GM12878 (cell line): ENCODE measurements at regions not wholly inside any gene's neighbourhood (a gene's known extent, or its start where the extent isn't known, plus 50 kb on each side); places are given as distances from the start of the nearest gene placed in this dataset.

Source experiments
- ATAC-seq: fragments of 200-7000 bp; cut with Tn5 transposase; 3 replicates; pipeline ENCODE4 v1.9.1; 2020; ENCODE audit warnings: mild to moderate bottlenecking, moderate library complexity
- BruUV-seq: library from RNA; stranded (reverse); fragments of 400-500 nt; replicated peaks from 2 replicates; lab custom pipeline; 2021; lab: Mats Ljungman, UMichigan
- CTCF ChIA-PET: fragments of 300-600 bp; sonication (Branson Sonifier 250); formaldehyde crosslinking; extraction: SDS; loops from one replicate; lab custom pipeline; 2021; ENCODE audit warnings: inconsistent platforms; lab: Yijun Ruan, JAX
- POLR2A ChIA-PET: fragments of 350-600 bp; formaldehyde crosslinking; extraction: SDS; loops from one replicate; lab custom pipeline; 2021; ENCODE audit warnings: inconsistent platforms; lab: Charles Lee
- RAD21 ChIA-PET: fragments of 300-600 bp; sonication (Branson Sonifier 250); formaldehyde crosslinking; loops from one replicate; lab custom pipeline; 2023; ENCODE audit warnings: antibody characterized with exemption; ENCODE audit not compliant: unreplicated experiment; lab: Charles Lee
- SMC1A ChIA-PET: fragments of 300-600 bp; sonication (Branson Sonifier 250); formaldehyde crosslinking; loops from one replicate; lab custom pipeline; 2023; ENCODE audit not compliant: unreplicated experiment, uncharacterized antibody; lab: Charles Lee
- DNase-seq: peaks from one replicate; pipeline ENCODE4 v3.0.0-alpha.2; 2011; ENCODE audit warnings: low read depth, low spot score
- FAIRE-seq: peaks from 3 replicates; lab custom pipeline; 2011; peaks lifted over from hg19 to GRCh38; lab: Jason Lieb, UNC
- H2AFZ ChIP-seq: 2 replicates; pipeline ENCODE4 v1.6.0; 2011; ENCODE audit warnings: low read depth, low read length, control low read depth; ENCODE audit not compliant: control insufficient read depth
- H3K27ac ChIP-seq: 2 replicates; pipeline ENCODE4 v1.5.1; 2011; ENCODE audit warnings: control low read depth; ENCODE audit not compliant: control insufficient read depth, insufficient read depth
- H3K27me3 ChIP-seq, 2 experiments: replicated peaks in 1 of 2; 2 replicates each; pipeline versions ENCODE4 v1.6.0 to v1.6.1; 2011; ENCODE audit warnings: low read length in 1 of 2; ENCODE audit not compliant: control insufficient read depth in 2 of 2, insufficient read depth in 2 of 2
- H3K36me3 ChIP-seq, 2 experiments: 2 replicates each; pipeline ENCODE4 v1.5.1; 2011; ENCODE audit warnings: low read length in 1 of 2; ENCODE audit not compliant: control insufficient read depth in 2 of 2, insufficient read depth in 2 of 2
- H3K4me1 ChIP-seq: 2 replicates; pipeline ENCODE4 v1.6.1; 2011; ENCODE audit warnings: mild to moderate bottlenecking, low read length, moderate library complexity, mixed read lengths; ENCODE audit not compliant: control insufficient read depth, insufficient read depth
- H3K4me2 ChIP-seq: 2 replicates; pipeline ENCODE4 v1.6.0; 2011; ENCODE audit warnings: control low read depth; ENCODE audit not compliant: control insufficient read depth, insufficient read depth
- H3K4me3 ChIP-seq: fragments of 200-600 bp; sonication (generic); 2 replicates; pipeline ENCODE4 v1.5.1; 2016
- H3K79me2 ChIP-seq: 2 replicates; pipeline ENCODE4 v1.6.0; 2011; ENCODE audit warnings: low read length; ENCODE audit not compliant: control insufficient read depth, insufficient read depth
- H3K9ac ChIP-seq: 2 replicates; pipeline ENCODE4 v1.8.0; 2011; ENCODE audit warnings: low read length, control low read depth, mixed read lengths; ENCODE audit not compliant: control insufficient read depth, insufficient read depth
- H3K9me3 ChIP-seq: replicated peaks from 3 replicates; pipeline ENCODE4 v1.5.1; 2011; ENCODE audit warnings: mild to moderate bottlenecking, low read length; ENCODE audit not compliant: control insufficient read depth, insufficient read depth
- H4K20me1 ChIP-seq: 2 replicates; pipeline ENCODE4 v1.6.0; 2011; ENCODE audit not compliant: control insufficient read depth, insufficient read depth
- CHD1 ChIP-seq: IDR thresholded peaks from 2 replicates; pipeline ENCODE4 v1.6.1; 2012; ENCODE audit warnings: low read depth, low read length, improper control_type of control experiment
- CTCF ChIP-seq, 3 experiments: IDR thresholded peaks in 2 of 3; conservative IDR thresholded peaks in 1 of 3; 2 replicates each; pipeline ENCODE4 v1.5.1; 2011; ENCODE audit warnings: low read depth in 3 of 3, low read length in 3 of 3, mild to moderate bottlenecking in 3 of 3, control low read depth in 2 of 3, moderate library complexity in 2 of 3, inconsistent platforms in 1 of 3, mixed read lengths in 1 of 3; ENCODE audit not compliant: control insufficient read depth in 2 of 3, insufficient read depth in 1 of 3; ENCODE audit errors: extremely low read depth in 1 of 3
- CUX1 ChIP-seq: IDR thresholded peaks from 2 replicates; pipeline ENCODE4 v1.6.1; 2012; ENCODE audit warnings: improper control_type of control experiment, low read depth, low read length; ENCODE audit not compliant: insufficient replicate concordance
- FOXM1 ChIP-seq: IDR thresholded peaks from 2 replicates; pipeline ENCODE4 v1.6.1; 2012; ENCODE audit warnings: low read depth, mild to moderate bottlenecking, inconsistent platforms, low read length, moderate library complexity
- LARP7 ChIP-seq: fragments of 450-650 bp; IDR thresholded peaks from 2 replicates; pipeline ENCODE4 v1.6.1; 2017; ENCODE audit warnings: mild to moderate bottlenecking
- MYC ChIP-seq: IDR thresholded peaks from 2 replicates; pipeline ENCODE4 v1.6.1; 2011; ENCODE audit warnings: mild to moderate bottlenecking, low read length, moderate library complexity, inconsistent platforms; ENCODE audit not compliant: insufficient read depth, insufficient replicate concordance, insufficient read length, severe bottlenecking
- RUNX3 ChIP-seq: IDR thresholded peaks from 2 replicates; pipeline ENCODE4 v1.6.1; 2012; ENCODE audit warnings: low read length, inconsistent platforms
- TAF1 ChIP-seq: IDR thresholded peaks from 2 replicates; pipeline ENCODE4 v1.6.1; 2011; ENCODE audit warnings: mild to moderate bottlenecking, low read depth, low read length, borderline replicate concordance
- ZNF384 ChIP-seq: IDR thresholded peaks from 2 replicates; pipeline ENCODE4 v1.6.1; 2012; ENCODE audit warnings: low read depth, mild to moderate bottlenecking, low read length, improper control_type of control experiment, borderline replicate concordance
- WGBS: methylation state at CpG from one replicate; pipeline ENCODE4 v1.1.6; 2016; ENCODE audit warnings: low lambda C conversion rate; ENCODE audit not compliant: insufficient replicate concordance, insufficient coverage; ENCODE audit errors: missing lambda C conversion rate; 5-methylcytosine and 5-hydroxymethylcytosine counted together
- in situ Hi-C: fragments of 300-500 bp; cut with MboI; formaldehyde crosslinking; loops from 9 replicates; pipeline ENCODE4 v1.14.3; 2018; ENCODE audit warnings: mixed read lengths
- intact Hi-C: fragments of 100-400 bp; cut with micrococcal nuclease; formaldehyde crosslinking; loops from one replicate; pipeline ENCODE4 v1.14.2; 2022; ENCODE audit not compliant: unreplicated experiment
- TF ChIP-seq, protein P1 (sequence below): fragments of 450-650 bp; IDR thresholded peaks from 2 replicates; pipeline ENCODE4 v1.6.1; 2016; ENCODE audit warnings: mild to moderate bottlenecking
- TF ChIP-seq, protein P2 (sequence below): fragments of 450-650 bp; IDR thresholded peaks from 2 replicates; pipeline ENCODE4 v1.6.1; 2018; ENCODE audit warnings: mild to moderate bottlenecking, low read depth, moderate library complexity; ENCODE audit not compliant: partially characterized antibody
- TF ChIP-seq, protein P3 (sequence below): IDR thresholded peaks from 2 replicates; pipeline ENCODE4 v1.6.1; 2012; ENCODE audit warnings: low read depth, low read length, improper control_type of control experiment

DNA sequence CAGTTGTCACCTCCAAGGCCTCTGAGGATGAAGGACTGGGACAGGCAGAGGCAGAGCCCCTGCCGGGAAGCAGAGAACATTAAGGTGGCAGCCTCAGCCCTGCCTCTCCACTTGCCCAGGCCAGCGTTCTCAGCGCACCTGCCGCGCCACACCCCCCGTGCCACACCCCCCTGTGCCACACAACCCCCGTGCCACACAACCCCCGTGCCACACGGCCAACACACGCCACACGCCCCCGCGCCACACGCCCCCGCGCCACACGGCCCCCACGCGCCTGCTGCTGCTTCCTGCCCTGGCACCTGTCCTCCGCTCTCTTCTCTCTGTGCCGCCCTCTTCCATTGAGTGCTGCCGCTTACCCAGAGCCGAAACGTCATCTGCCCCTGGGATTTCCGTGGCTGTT is 58.0 kb upstream of the ZFP42 start:
- Histone ChIP-seq H3K27ac (no peak overlapping the region), H2AFZ (no peak overlapping the region), H3K9ac (no peak overlapping the region), H3K27me3 (no peaks in the 10 kb centered on the region), H3K36me3 (no peaks in the 10 kb centered on the region), H3K4me1 (no peaks in the 10 kb centered on the region), H3K4me2 (no peak overlapping the region), H4K20me1 (no peaks in the 10 kb centered on the region), H3K4me3 (no peak overlapping the region), H3K79me2 (no peaks in the 10 kb centered on the region), H3K9me3 (no peaks in the 10 kb centered on the region)
- BruUV-seq: no TSS peak
- FAIRE-seq (no peak), ATAC-seq (no peak), DNase-seq (no peak)
- in situ Hi-C loops: no loop called here
- ChIA-PET RAD21 (no interaction called here), POLR2A (no interaction called here), CTCF (no interaction called here), SMC1A (no interaction called here)
- intact Hi-C loops: no loop called here
- WGBS: 73% methylated on average over 10 of the region's 25 CpGs
- TF ChIP-seq MYC (no peak), LARP7 (no peak), CHD1 (no peak), CTCF (IDR thresholded peaks at IDR 0.05 in 2 of 3, conservative IDR thresholded peaks at IDR 0.05 in 1 of 3; ENCODE audit: control insufficient read depth in 2 of 3, extremely low read depth in 1 of 3, insufficient read depth in 1 of 3, low read depth in 3 of 3, low read length in 3 of 3) (no peak), CUX1 (no peak), RUNX3 (no peak), ZNF384 (no peak), FOXM1 (no peak), TAF1 (no peak)
- TF ChIP-seq, protein P1, sequence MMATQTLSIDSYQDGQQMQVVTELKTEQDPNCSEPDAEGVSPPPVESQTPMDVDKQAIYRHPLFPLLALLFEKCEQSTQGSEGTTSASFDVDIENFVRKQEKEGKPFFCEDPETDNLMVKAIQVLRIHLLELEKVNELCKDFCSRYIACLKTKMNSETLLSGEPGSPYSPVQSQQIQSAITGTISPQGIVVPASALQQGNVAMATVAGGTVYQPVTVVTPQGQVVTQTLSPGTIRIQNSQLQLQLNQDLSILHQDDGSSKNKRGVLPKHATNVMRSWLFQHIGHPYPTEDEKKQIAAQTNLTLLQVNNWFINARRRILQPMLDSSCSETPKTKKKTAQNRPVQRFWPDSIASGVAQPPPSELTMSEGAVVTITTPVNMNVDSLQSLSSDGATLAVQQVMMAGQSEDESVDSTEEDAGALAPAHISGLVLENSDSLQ: no peak
- TF ChIP-seq, protein P2, sequence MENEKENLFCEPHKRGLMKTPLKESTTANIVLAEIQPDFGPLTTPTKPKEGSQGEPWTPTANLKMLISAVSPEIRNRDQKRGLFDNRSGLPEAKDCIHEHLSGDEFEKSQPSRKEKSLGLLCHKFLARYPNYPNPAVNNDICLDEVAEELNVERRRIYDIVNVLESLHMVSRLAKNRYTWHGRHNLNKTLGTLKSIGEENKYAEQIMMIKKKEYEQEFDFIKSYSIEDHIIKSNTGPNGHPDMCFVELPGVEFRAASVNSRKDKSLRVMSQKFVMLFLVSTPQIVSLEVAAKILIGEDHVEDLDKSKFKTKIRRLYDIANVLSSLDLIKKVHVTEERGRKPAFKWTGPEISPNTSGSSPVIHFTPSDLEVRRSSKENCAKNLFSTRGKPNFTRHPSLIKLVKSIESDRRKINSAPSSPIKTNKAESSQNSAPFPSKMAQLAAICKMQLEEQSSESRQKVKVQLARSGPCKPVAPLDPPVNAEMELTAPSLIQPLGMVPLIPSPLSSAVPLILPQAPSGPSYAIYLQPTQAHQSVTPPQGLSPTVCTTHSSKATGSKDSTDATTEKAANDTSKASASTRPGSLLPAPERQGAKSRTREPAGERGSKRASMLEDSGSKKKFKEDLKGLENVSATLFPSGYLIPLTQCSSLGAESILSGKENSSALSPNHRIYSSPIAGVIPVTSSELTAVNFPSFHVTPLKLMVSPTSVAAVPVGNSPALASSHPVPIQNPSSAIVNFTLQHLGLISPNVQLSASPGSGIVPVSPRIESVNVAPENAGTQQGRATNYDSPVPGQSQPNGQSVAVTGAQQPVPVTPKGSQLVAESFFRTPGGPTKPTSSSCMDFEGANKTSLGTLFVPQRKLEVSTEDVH: no peak
- TF ChIP-seq, protein P3, sequence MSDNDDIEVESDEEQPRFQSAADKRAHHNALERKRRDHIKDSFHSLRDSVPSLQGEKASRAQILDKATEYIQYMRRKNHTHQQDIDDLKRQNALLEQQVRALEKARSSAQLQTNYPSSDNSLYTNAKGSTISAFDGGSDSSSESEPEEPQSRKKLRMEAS: no peak
